HG02970 (cell line): ENCODE measurements at regions not wholly inside any gene's neighbourhood (a gene's known extent, or its start where the extent isn't known, plus 50 kb on each side); places are given as distances from the start of the nearest gene placed in this dataset.
"Not testable (repeated sequence)": the region's sequence is repeated elsewhere in the genome, so short reads cannot be mapped to it uniquely, and the experiment has no call there.

Experiments
- ATAC-seq: cut with Tn5 transposase; IDR thresholded peaks from one replicate; pipeline ENCODE4 v1.9.1; 2021; ENCODE audit warnings: mild to moderate bottlenecking, moderate library complexity, moderate number of reproducible peaks; ENCODE audit not compliant: unreplicated experiment, low FRiP score

GRCh38 chr4:137961051-137961438, 281.1 kb downstream of the SLC7A11 start:
- ATAC-seq: no peak

GRCh38 chr4:137960371-137961050, 281.6 kb downstream of the SLC7A11 start:
- no peak for ATAC-seq

- ATAC-seq: no peak
These were observed 284.3 kb downstream of the SLC7A11 start for GRCh38 chr4:137957806-137958205.

GRCh38 chr4:137956256-137956655, 285.9 kb downstream of the SLC7A11 start:
- no peak for ATAC-seq

- ATAC-seq: no peak
These were observed 286.6 kb downstream of the SLC7A11 start for GRCh38 chr4:137955595-137955994.

GRCh38 chr4:137952116-137952515, 290.0 kb downstream of the SLC7A11 start:
- ATAC-seq: no peak

GRCh38 chr4:137950286-137950685, 291.9 kb downstream of the SLC7A11 start:
- no peak for ATAC-seq

GRCh38 chr4:137949746-137950145, 292.4 kb downstream of the SLC7A11 start:
- ATAC-seq: no peak

GRCh38 chr4:137946453-137947174, 295.5 kb downstream of the SLC7A11 start:
- ATAC-seq: no peak

GRCh38 chr4:137942815-137943214, 299.3 kb downstream of the SLC7A11 start:
- ATAC-seq: not testable (repeated sequence)

- not testable (repeated sequence) for ATAC-seq
These were observed 300.1 kb downstream of the SLC7A11 start for GRCh38 chr4:137942015-137942515.

GRCh38 chr4:137934911-137935310, 307.2 kb downstream of the SLC7A11 start:
- no peak for ATAC-seq

- no peak for ATAC-seq
These were observed 308.1 kb downstream of the SLC7A11 start for GRCh38 chr4:137934046-137934445.

GRCh38 chr4:137927972-137928371, 314.2 kb downstream of the SLC7A11 start:
- ATAC-seq: no peak

- no peak for ATAC-seq
These were observed 318.7 kb downstream of the SLC7A11 start for GRCh38 chr4:137923494-137923893.

GRCh38 chr4:137922721-137923120, 319.4 kb downstream of the SLC7A11 start:
- ATAC-seq: no peak

- no peak for ATAC-seq
These were observed 332.4 kb downstream of the SLC7A11 start for GRCh38 chr4:137909529-137910309.

GRCh38 chr4:137905930-137906329, 336.2 kb downstream of the SLC7A11 start:
- ATAC-seq: no peak

- no peak for ATAC-seq
These were observed 341.0 kb downstream of the SLC7A11 start for GRCh38 chr4:137901114-137901513.

GRCh38 chr4:137896221-137896737, 345.9 kb downstream of the SLC7A11 start:
- ATAC-seq: no peak

GRCh38 chr4:137895515-137895914, 346.6 kb downstream of the SLC7A11 start:
- ATAC-seq: not testable (repeated sequence)
